ENCODE measurements at regions not wholly inside any gene's neighbourhood (a gene's known extent, or its start where the extent isn't known, plus 50 kb on each side); places are given as distances from the start of the nearest gene placed in this dataset.

GRCh38 chr18:70468861-70469547 lies 180.2 kb downstream of the SOCS6 start:
- TF ChIP-seq, protein P1, sequence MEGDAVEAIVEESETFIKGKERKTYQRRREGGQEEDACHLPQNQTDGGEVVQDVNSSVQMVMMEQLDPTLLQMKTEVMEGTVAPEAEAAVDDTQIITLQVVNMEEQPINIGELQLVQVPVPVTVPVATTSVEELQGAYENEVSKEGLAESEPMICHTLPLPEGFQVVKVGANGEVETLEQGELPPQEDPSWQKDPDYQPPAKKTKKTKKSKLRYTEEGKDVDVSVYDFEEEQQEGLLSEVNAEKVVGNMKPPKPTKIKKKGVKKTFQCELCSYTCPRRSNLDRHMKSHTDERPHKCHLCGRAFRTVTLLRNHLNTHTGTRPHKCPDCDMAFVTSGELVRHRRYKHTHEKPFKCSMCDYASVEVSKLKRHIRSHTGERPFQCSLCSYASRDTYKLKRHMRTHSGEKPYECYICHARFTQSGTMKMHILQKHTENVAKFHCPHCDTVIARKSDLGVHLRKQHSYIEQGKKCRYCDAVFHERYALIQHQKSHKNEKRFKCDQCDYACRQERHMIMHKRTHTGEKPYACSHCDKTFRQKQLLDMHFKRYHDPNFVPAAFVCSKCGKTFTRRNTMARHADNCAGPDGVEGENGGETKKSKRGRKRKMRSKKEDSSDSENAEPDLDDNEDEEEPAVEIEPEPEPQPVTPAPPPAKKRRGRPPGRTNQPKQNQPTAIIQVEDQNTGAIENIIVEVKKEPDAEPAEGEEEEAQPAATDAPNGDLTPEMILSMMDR (IDR thresholded peaks at IDR 0.05), result no peak
- no peak for TF ChIP-seq POLR2A (IDR thresholded peaks at IDR 0.05)

All from uterus (tissue), 2 donors.